Fibroblast of lung (primary cell): ENCODE measurements at regions not wholly inside any gene's neighbourhood (a gene's known extent, or its start where the extent isn't known, plus 50 kb on each side); places are given as distances from the start of the nearest gene placed in this dataset.

Experiments used
- CTCF ChIP-seq, 2 donors: IDR thresholded peaks in 1 of 2; conservative IDR thresholded peaks in 1 of 2; 1 replicate in 1 of 2; 2 replicates in 1 of 2; pipeline ENCODE4 v1.5.1; 2011 to 2012; ENCODE audit warnings: low read length in 2 of 2, control low read depth in 1 of 2, inconsistent platforms in 1 of 2, low read depth in 1 of 2, mild to moderate bottlenecking in 1 of 2
- EZH2 ChIP-seq: IDR thresholded peaks from 2 replicates; pipeline ENCODE4 v1.5.1; 2012; ENCODE audit warnings: low read length, control low read depth, mild to moderate bottlenecking; ENCODE audit errors: missing control alignments

- TF ChIP-seq CTCF (conservative IDR thresholded peaks at IDR 0.05 in 1 of 2, IDR thresholded peaks at IDR 0.05 in 1 of 2; ENCODE audit: low read depth in 1 of 2, low read length in 2 of 2) (no peak), EZH2 (no peak)
Measured at GRCh38 chr1:169044971-169045370, 61.5 kb upstream of the ATP1B1 start.
